NCI-H2227 treated with DMSO at 0.1 percent for 48 hours (cell line): ENCODE measurements at regions not wholly inside any gene's neighbourhood (a gene's known extent, or its start where the extent isn't known, plus 50 kb on each side); places are given as distances from the start of the nearest gene placed in this dataset.
A peak's percentile ranks its signal among the peaks of the same experiment; 100 is the strongest.
"Not testable (repeated sequence)": the region's sequence is repeated elsewhere in the genome, so short reads cannot be mapped to it uniquely, and the experiment has no call there.

Experiments
- DNase-seq: peaks from one replicate; lab custom pipeline; 2025; lab: John Stamatoyannopoulos, UW

GRCh38 chr16:70014915-70015314 is 63.8 kb downstream of the CLEC18A start:
- DNase-seq: not testable (repeated sequence)

GRCh38 chr16:70016751-70017150 is 65.6 kb downstream of the CLEC18A start:
- not testable (repeated sequence) for DNase-seq

GRCh38 chr16:70018254-70018653 is 67.1 kb downstream of the CLEC18A start:
- peak; percentile 0 for DNase-seq

GRCh38 chr16:70023207-70023606 is 72.1 kb downstream of the CLEC18A start:
- DNase-seq: not testable (repeated sequence)

GRCh38 chr16:70023956-70024355 is 72.8 kb downstream of the CLEC18A start:
- not testable (repeated sequence) for DNase-seq

- not testable (repeated sequence) for DNase-seq
Observed at GRCh38 chr16:70026165-70026854, 75.2 kb downstream of the CLEC18A start.

- not testable (repeated sequence) for DNase-seq
Observed at GRCh38 chr16:70032906-70033305, 81.2 kb upstream of the PDPR start.

- DNase-seq: not testable (repeated sequence)
Observed at GRCh38 chr16:70037913-70038312, 76.2 kb upstream of the PDPR start.

- not testable (repeated sequence) for DNase-seq
Observed at GRCh38 chr16:70040554-70040953, 73.6 kb upstream of the PDPR start.

- not testable (repeated sequence) for DNase-seq
Observed at GRCh38 chr16:70043538-70044067, 70.5 kb upstream of the PDPR start.

GRCh38 chr16:70046560-70046959 is 67.6 kb upstream of the PDPR start:
- DNase-seq: not testable (repeated sequence)

- not testable (repeated sequence) for DNase-seq
Observed at GRCh38 chr16:70048083-70048482, 66.0 kb upstream of the PDPR start.

GRCh38 chr16:70058056-70058455 is 56.1 kb upstream of the PDPR start:
- DNase-seq: not testable (repeated sequence)

GRCh38 chr16:70059429-70059828 is 54.7 kb upstream of the PDPR start:
- not testable (repeated sequence) for DNase-seq

GRCh38 chr16:70060521-70061027 is 53.6 kb upstream of the PDPR start:
- not testable (repeated sequence) for DNase-seq

GRCh38 chr16:70061671-70062218 is 52.4 kb upstream of the PDPR start:
- not testable (repeated sequence) for DNase-seq

- not testable (repeated sequence) for DNase-seq
Observed at GRCh38 chr16:70062947-70063346, 51.2 kb upstream of the PDPR start.
